DOHH2 (cell line): ENCODE measurements at regions not wholly inside any gene's neighbourhood (a gene's known extent, or its start where the extent isn't known, plus 50 kb on each side); places are given as distances from the start of the nearest gene placed in this dataset.

ENCODE experiments used
- CTCF ChIP-seq: fragments of 200-600 bp; sonication (generic); IDR thresholded peaks from one replicate; pipeline ENCODE4 v1.5.1; 2014; ENCODE audit warnings: antibody characterized with exemption, mild to moderate bottlenecking, low read depth, low read length; ENCODE audit not compliant: poor library complexity, severe bottlenecking
- EZH2phosphoT487 ChIP-seq: fragments of 200-600 bp; sonication (generic); IDR thresholded peaks from 2 replicates; pipeline ENCODE4 v1.6.1; 2017; ENCODE audit warnings: borderline replicate concordance, mild to moderate bottlenecking, antibody characterized with exemption, low read length, moderate library complexity, mixed read lengths

GRCh38 chr5:166581826-166582225, 1709.6 kb upstream of the WWC1 start:
- no peak for TF ChIP-seq CTCF
- no peak for TF ChIP-seq EZH2phosphoT487
